CD4-positive, alpha-beta T cell treated with Interleukin-6 at 100 ng/mL for 8 hours (primary cell): ENCODE measurements at regions not wholly inside any gene's neighbourhood (a gene's known extent, or its start where the extent isn't known, plus 50 kb on each side); places are given as distances from the start of the nearest gene placed in this dataset.

ENCODE experiments used
- DNase-seq: peaks from one replicate; pipeline ENCODE4 v3.0.0-alpha.2; 2020; ENCODE audit warnings: mixed read lengths, low spot score

- no peak for DNase-seq
Observed at GRCh38 chr5:174837919-174838902, 113.8 kb downstream of the MSX2 start.

GRCh38 chr5:174834081-174834480 lies 109.7 kb downstream of the MSX2 start:
- no peak for DNase-seq

- DNase-seq: no peak
Observed at GRCh38 chr5:174832811-174833210, 108.4 kb downstream of the MSX2 start.

GRCh38 chr5:174832025-174832424 lies 107.6 kb downstream of the MSX2 start:
- no peak for DNase-seq

- DNase-seq: no peak
Observed at GRCh38 chr5:174831031-174831660, 106.8 kb downstream of the MSX2 start.

- no peak for DNase-seq
Observed at GRCh38 chr5:174829511-174829864, 105.1 kb downstream of the MSX2 start.

- DNase-seq: no peak
Observed at GRCh38 chr5:174828804-174829510, 104.6 kb downstream of the MSX2 start.

GRCh38 chr5:174827558-174827957 lies 103.2 kb downstream of the MSX2 start:
- DNase-seq: no peak

- no peak for DNase-seq
Observed at GRCh38 chr5:174825587-174825986, 101.2 kb downstream of the MSX2 start.

GRCh38 chr5:174818430-174818829 lies 94.0 kb downstream of the MSX2 start:
- DNase-seq: no peak

GRCh38 chr5:174817610-174818009 lies 93.2 kb downstream of the MSX2 start:
- no peak for DNase-seq

- no peak for DNase-seq
Observed at GRCh38 chr5:174816858-174817257, 92.5 kb downstream of the MSX2 start.

GRCh38 chr5:174811438-174811837 lies 87.1 kb downstream of the MSX2 start:
- DNase-seq: no peak

- DNase-seq: no peak
Observed at GRCh38 chr5:174810796-174811195, 86.4 kb downstream of the MSX2 start.

- DNase-seq: no peak
Observed at GRCh38 chr5:174807471-174807870, 83.1 kb downstream of the MSX2 start.

GRCh38 chr5:174806729-174807128 lies 82.3 kb downstream of the MSX2 start:
- no peak for DNase-seq

- no peak for DNase-seq
Observed at GRCh38 chr5:174801798-174802197, 77.4 kb downstream of the MSX2 start.

- DNase-seq: no peak
Observed at GRCh38 chr5:174800435-174800834, 76.1 kb downstream of the MSX2 start.

- DNase-seq: no peak
Observed at GRCh38 chr5:174799121-174799520, 74.7 kb downstream of the MSX2 start.

- DNase-seq: no peak
Observed at GRCh38 chr5:174798551-174798951, 74.2 kb downstream of the MSX2 start.

GRCh38 chr5:174796711-174797192 lies 72.4 kb downstream of the MSX2 start:
- DNase-seq: no peak

GRCh38 chr5:174794931-174795672 lies 70.7 kb downstream of the MSX2 start:
- no peak for DNase-seq
